Neural progenitor cell (in vitro differentiated cells): ENCODE measurements at regions not wholly inside any gene's neighbourhood (a gene's known extent, or its start where the extent isn't known, plus 50 kb on each side); places are given as distances from the start of the nearest gene placed in this dataset.

Experiments
- DNase-seq: peaks from one replicate; pipeline ENCODE4 v3.0.0-alpha.2; 2016; ENCODE audit warnings: low spot score
- H2AFZ ChIP-seq: fragments of 200-600 bp; sonication (generic); replicated peaks from 2 replicates; pipeline ENCODE4 v1.6.1; 2016; ENCODE audit warnings: antibody characterized with exemption
- H3F3A ChIP-seq: fragments of 200-600 bp; sonication (generic); 2 replicates; pipeline ENCODE4 v1.6.1; 2016; ENCODE audit warnings: antibody characterized with exemption, low read depth
- H3K27ac ChIP-seq: fragments of 200-600 bp; sonication (generic); 2 replicates; pipeline ENCODE4 v1.5.1; 2016; ENCODE audit warnings: mild to moderate bottlenecking
- H3K27me3 ChIP-seq: fragments of 200-600 bp; sonication (generic); 2 replicates; pipeline ENCODE4 v1.6.1; 2016; ENCODE audit warnings: mild to moderate bottlenecking, moderate library complexity
- H3K36me3 ChIP-seq: fragments of 200-600 bp; sonication (generic); 2 replicates; pipeline ENCODE4 v1.5.1; 2016
- H3K4me1 ChIP-seq: fragments of 200-600 bp; sonication (generic); 2 replicates; pipeline ENCODE4 v1.6.1; 2016; ENCODE audit warnings: mixed run types
- H3K4me2 ChIP-seq: fragments of 200-600 bp; sonication (generic); 2 replicates; pipeline ENCODE4 v1.6.1; 2016
- H3K4me3 ChIP-seq: fragments of 200-600 bp; sonication (generic); 2 replicates; pipeline ENCODE4 v1.5.1; 2016
- H3K79me2 ChIP-seq: fragments of 200-600 bp; sonication (generic); 2 replicates; pipeline ENCODE4 v1.6.1; 2016; ENCODE audit warnings: low read depth
- H3K9ac ChIP-seq: fragments of 200-600 bp; sonication (generic); 2 replicates; pipeline ENCODE4 v1.6.1; 2016
- H3K9me3 ChIP-seq: fragments of 200-600 bp; sonication (generic); 2 replicates; pipeline ENCODE4 v1.5.1; 2016; ENCODE audit warnings: low read depth
- H4K20me1 ChIP-seq: fragments of 200-600 bp; sonication (generic); 2 replicates; pipeline ENCODE4 v1.6.1; 2016; ENCODE audit warnings: low read depth
- H3K27ac Mint-ChIP-seq: 3 replicates; pipeline ENCODE4 v1.8.0; 2021; ENCODE audit warnings: mixed read lengths
- H3K27me3 Mint-ChIP-seq: 2 replicates; pipeline ENCODE4 v1.8.0; 2022; ENCODE audit warnings: low read depth, mild to moderate bottlenecking, inconsistent platforms, moderate library complexity, mixed read lengths; ENCODE audit not compliant: insufficient read depth
- H3K36me3 Mint-ChIP-seq: 3 replicates; pipeline ENCODE4 v1.8.0; 2021; ENCODE audit warnings: mixed read lengths
- H3K4me1 Mint-ChIP-seq: 3 replicates; pipeline ENCODE4 v1.8.0; 2021; ENCODE audit warnings: mixed read lengths
- H3K4me3 Mint-ChIP-seq: 3 replicates; pipeline ENCODE4 v1.8.0; 2021; ENCODE audit warnings: mild to moderate bottlenecking, moderate library complexity, mixed read lengths
- H3K9me3 Mint-ChIP-seq: 3 replicates; pipeline ENCODE4 v1.8.0; 2020; ENCODE audit warnings: mixed read lengths
- EZH2 ChIP-seq: fragments of 200-600 bp; sonication (generic); IDR thresholded peaks from 2 replicates; pipeline ENCODE4 v1.6.1; 2017; ENCODE audit warnings: antibody characterized with exemption, mild to moderate bottlenecking, moderate library complexity
- EZH2phosphoT487 ChIP-seq: fragments of 200-600 bp; sonication (generic); IDR thresholded peaks from 2 replicates; pipeline ENCODE4 v1.6.1; 2017; ENCODE audit warnings: antibody characterized with exemption
- TF ChIP-seq, protein P1 (sequence below): fragments of 200-600 bp; sonication (generic); IDR thresholded peaks from 2 replicates; pipeline ENCODE4 v1.5.1; 2017; ENCODE audit warnings: antibody characterized with exemption, mild to moderate bottlenecking

DNA sequence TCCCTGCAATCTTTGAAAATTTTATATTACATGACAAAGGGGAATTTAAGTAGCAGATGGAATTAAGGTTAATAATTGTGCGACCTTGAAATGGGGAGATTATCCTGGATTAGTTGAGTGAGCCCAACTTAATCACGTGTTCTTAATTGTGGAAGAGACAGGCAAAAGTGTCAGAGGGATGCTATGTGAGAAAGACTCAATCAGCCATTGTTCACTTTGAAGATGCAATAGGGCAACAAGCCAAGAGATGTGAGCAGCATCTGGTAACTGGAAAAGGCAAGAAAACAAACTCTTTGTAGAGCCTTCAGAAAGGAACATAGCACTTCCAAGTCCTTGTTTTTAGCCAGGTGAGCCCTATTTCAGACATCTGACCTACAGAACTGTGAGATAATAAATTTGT is 247.7 kb downstream of the SLITRK1 start:
- Histone ChIP-seq H3K27ac (peak overlapping the region; percentile 60), H3K79me2 (no peaks in the 10 kb centered on the region), H3K4me3 (no peak overlapping the region), H3K4me1 (peaks cover 13% of the 10 kb centered on the region), H2AFZ (no peak overlapping the region), H3K9ac (no peak overlapping the region), H3F3A (peaks cover 10% of the 10 kb centered on the region), H3K27me3 (no peaks in the 10 kb centered on the region), H4K20me1 (no peaks in the 10 kb centered on the region), H3K4me2 (no peak overlapping the region), H3K9me3 (peaks cover 3% of the 10 kb centered on the region), H3K36me3 (no peaks in the 10 kb centered on the region)
- peak; percentile 5 for DNase-seq
- TF ChIP-seq EZH2phosphoT487 (no peak), EZH2 (no peak)
- TF ChIP-seq, protein P1, sequence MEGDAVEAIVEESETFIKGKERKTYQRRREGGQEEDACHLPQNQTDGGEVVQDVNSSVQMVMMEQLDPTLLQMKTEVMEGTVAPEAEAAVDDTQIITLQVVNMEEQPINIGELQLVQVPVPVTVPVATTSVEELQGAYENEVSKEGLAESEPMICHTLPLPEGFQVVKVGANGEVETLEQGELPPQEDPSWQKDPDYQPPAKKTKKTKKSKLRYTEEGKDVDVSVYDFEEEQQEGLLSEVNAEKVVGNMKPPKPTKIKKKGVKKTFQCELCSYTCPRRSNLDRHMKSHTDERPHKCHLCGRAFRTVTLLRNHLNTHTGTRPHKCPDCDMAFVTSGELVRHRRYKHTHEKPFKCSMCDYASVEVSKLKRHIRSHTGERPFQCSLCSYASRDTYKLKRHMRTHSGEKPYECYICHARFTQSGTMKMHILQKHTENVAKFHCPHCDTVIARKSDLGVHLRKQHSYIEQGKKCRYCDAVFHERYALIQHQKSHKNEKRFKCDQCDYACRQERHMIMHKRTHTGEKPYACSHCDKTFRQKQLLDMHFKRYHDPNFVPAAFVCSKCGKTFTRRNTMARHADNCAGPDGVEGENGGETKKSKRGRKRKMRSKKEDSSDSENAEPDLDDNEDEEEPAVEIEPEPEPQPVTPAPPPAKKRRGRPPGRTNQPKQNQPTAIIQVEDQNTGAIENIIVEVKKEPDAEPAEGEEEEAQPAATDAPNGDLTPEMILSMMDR = no peak
- Mint-ChIP-seq H3K9me3 (peaks cover 2% of the 10 kb centered on the region), H3K36me3 (no peaks in the 10 kb centered on the region), H3K4me3 (no peak overlapping the region), H3K27ac (no peak overlapping the region), H3K27me3 (no peaks in the 10 kb centered on the region), H3K4me1 (no peaks in the 10 kb centered on the region)

DNA sequence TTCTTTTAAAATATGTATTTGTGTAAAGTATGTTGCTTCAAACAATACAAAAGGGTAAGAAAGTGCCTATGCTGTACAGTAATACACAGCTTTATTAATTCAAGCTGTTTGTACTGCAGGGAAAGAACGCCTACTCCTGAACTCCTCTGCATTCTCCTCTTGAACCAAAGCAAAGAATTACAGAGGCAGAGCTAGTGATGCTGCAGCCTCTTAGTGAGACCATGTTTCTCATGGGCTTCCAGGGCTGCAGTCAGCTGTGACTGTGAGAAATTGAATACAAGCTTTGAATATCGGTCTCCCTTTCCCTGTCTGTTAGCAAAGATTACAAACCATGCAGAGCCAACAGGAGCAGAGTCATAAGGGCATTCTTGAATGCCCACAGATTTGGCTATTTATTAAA is 248.5 kb downstream of the SLITRK1 start:
- no peaks in the 10 kb centered on the region for H3K27me3 ChIP-seq
- no peaks in the 10 kb centered on the region for H3K36me3 ChIP-seq
- H4K20me1 ChIP-seq = no peaks in the 10 kb centered on the region
- no peak overlapping the region for H3K4me3 Mint-ChIP-seq
- TF ChIP-seq EZH2phosphoT487 (no peak), EZH2 (no peak)
- TF ChIP-seq, protein P1 = no peak
- H3K4me1 Mint-ChIP-seq = no peaks in the 10 kb centered on the region
- H3K9me3 ChIP-seq = peaks cover 3% of the 10 kb centered on the region
- H3K4me3 ChIP-seq = no peak overlapping the region
- no peaks in the 10 kb centered on the region for H3K27me3 Mint-ChIP-seq
- H3K36me3 Mint-ChIP-seq = no peaks in the 10 kb centered on the region
- H3K9me3 Mint-ChIP-seq = peaks cover 2% of the 10 kb centered on the region
- H3F3A ChIP-seq = peaks cover 10% of the 10 kb centered on the region
- H3K4me1 ChIP-seq = peaks cover 13% of the 10 kb centered on the region
- H3K4me2 ChIP-seq = no peak overlapping the region
- H3K27ac Mint-ChIP-seq = no peak overlapping the region
- no peaks in the 10 kb centered on the region for H3K79me2 ChIP-seq
- H3K27ac ChIP-seq = no peak overlapping the region
- no peak for DNase-seq
- H3K9ac ChIP-seq = no peak overlapping the region
- H2AFZ ChIP-seq = no peak overlapping the region

GRCh38 chr13:83622422-83622784 is 259.9 kb downstream of the SLITRK1 start:
- Histone ChIP-seq H2AFZ (no peak overlapping the region), H3K4me1 (no peaks in the 10 kb centered on the region), H3K27ac (no peak overlapping the region), H3K4me2 (no peak overlapping the region), H3K79me2 (no peaks in the 10 kb centered on the region), H4K20me1 (no peaks in the 10 kb centered on the region), H3K9me3 (no peaks in the 10 kb centered on the region), H3K9ac (no peak overlapping the region), H3K4me3 (no peak overlapping the region), H3K27me3 (no peaks in the 10 kb centered on the region), H3F3A (no peaks in the 10 kb centered on the region), H3K36me3 (no peaks in the 10 kb centered on the region)
- no peaks in the 10 kb centered on the region for H3K4me1 Mint-ChIP-seq
- DNase-seq = no peak
- TF ChIP-seq EZH2 (no peak), EZH2phosphoT487 (no peak)
- TF ChIP-seq, protein P1 = no peak
- H3K36me3 Mint-ChIP-seq = no peaks in the 10 kb centered on the region
- no peak overlapping the region for H3K27ac Mint-ChIP-seq
- H3K4me3 Mint-ChIP-seq = no peak overlapping the region
- H3K27me3 Mint-ChIP-seq = peaks cover 4% of the 10 kb centered on the region
- H3K9me3 Mint-ChIP-seq = no peaks in the 10 kb centered on the region
